ENCODE measurements at regions not wholly inside any gene's neighbourhood (a gene's known extent, or its start where the extent isn't known, plus 50 kb on each side); places are given as distances from the start of the nearest gene placed in this dataset.

DNA sequence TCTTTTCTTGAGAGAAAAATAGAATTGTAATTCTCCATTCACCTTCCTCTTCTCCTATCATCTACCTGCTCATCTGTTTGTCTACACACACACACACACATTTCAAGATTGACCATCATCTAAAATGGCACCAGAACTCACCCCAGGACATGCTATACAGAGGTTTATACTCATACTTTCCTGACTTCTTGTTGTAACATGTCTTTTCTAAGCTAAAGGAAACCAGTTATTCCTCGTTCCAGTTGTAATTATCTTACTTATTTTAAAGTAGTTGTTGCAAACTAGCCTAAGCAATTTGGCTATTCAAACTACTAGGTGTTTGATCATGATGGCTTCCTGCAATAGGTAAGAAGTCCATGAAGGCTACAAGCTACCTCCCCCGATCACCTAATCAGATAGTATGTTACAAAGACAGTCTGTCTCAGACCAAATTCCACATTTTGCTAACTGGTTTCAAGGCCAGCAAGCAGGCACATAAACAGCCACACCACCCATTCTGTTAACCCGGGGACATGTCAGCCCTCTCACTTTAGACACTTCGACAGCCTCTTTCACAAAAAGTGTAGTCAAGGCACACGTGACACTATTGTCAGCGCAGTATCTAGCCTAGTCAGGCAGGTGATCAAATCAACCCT is 189.7 kb downstream of the SHQ1 start:
- Histone ChIP-seq H3K4me3 (replicated peaks in 1 of 3; ENCODE audit: low read depth in 2 of 3, low read length in 3 of 3) (no peak overlapping the region), H4K20me1 (ENCODE audit: insufficient read depth, low read length) (no peaks in the 10 kb centered on the region), H3K9ac (ENCODE audit: insufficient read depth, low read length, poor library complexity, severe bottlenecking) (no peak overlapping the region), H3K4me2 (replicated peaks; ENCODE audit: extremely low read depth, low read length, poor library complexity, severe bottlenecking) (no peak overlapping the region), H3K4me1 (ENCODE audit: control insufficient read depth in 1 of 2, insufficient read depth in 2 of 2, low read length in 2 of 2) (peaks cover 6 to 7% of the 10 kb centered on the region in 2 donors), H3K79me2 (ENCODE audit: insufficient read depth, low read length) (no peaks in the 10 kb centered on the region), H3K27me3 (ENCODE audit: control insufficient read depth in 2 of 2, insufficient read depth in 2 of 2, low read length in 2 of 2) (peaks cover 13 to 21% of the 10 kb centered on the region in 2 donors), H2AFZ (ENCODE audit: insufficient read depth, low read depth, low read length, poor library complexity, severe bottlenecking) (no peak overlapping the region), H3K36me3 (replicated peaks in 1 of 2; ENCODE audit: control insufficient read depth in 1 of 2, insufficient read depth in 2 of 2, low read length in 2 of 2) (no peaks in the 10 kb centered on the region), H3K9me3 (replicated peaks in 1 of 2; ENCODE audit: control insufficient read depth in 1 of 2, insufficient read depth in 1 of 2, low read length in 2 of 2) (no peaks in the 10 kb centered on the region), H3K27ac (ENCODE audit: low read depth in 1 of 2, low read length in 2 of 2) (no peak overlapping the region)
- TF ChIP-seq, protein P1, sequence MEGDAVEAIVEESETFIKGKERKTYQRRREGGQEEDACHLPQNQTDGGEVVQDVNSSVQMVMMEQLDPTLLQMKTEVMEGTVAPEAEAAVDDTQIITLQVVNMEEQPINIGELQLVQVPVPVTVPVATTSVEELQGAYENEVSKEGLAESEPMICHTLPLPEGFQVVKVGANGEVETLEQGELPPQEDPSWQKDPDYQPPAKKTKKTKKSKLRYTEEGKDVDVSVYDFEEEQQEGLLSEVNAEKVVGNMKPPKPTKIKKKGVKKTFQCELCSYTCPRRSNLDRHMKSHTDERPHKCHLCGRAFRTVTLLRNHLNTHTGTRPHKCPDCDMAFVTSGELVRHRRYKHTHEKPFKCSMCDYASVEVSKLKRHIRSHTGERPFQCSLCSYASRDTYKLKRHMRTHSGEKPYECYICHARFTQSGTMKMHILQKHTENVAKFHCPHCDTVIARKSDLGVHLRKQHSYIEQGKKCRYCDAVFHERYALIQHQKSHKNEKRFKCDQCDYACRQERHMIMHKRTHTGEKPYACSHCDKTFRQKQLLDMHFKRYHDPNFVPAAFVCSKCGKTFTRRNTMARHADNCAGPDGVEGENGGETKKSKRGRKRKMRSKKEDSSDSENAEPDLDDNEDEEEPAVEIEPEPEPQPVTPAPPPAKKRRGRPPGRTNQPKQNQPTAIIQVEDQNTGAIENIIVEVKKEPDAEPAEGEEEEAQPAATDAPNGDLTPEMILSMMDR (IDR thresholded peaks at IDR 0.05) = no peak
- 100% methylated on average over 3 of the region's 6 CpGs for WGBS (ENCODE audit: insufficient coverage)
- H3K27ac Mint-ChIP-seq = no peak overlapping the region
- H3K36me3 Mint-ChIP-seq = no peaks in the 10 kb centered on the region
- peaks cover 0 to 2% (median 0%) of the 10 kb centered on the region in 7 donors for H3K9me3 Mint-ChIP-seq
- H3K27me3 Mint-ChIP-seq (ENCODE audit: low read depth in 3 of 3) = peaks cover 13 to 28% (median 28%) of the 10 kb centered on the region in 3 donors
- H3K4me1 Mint-ChIP-seq = peaks cover 12% of the 10 kb centered on the region
- intact Hi-C loops (cut with micrococcal nuclease) = loop anchor here in 1 of 2 donors (10.0 kb wide), 1 partner anchor 64 kb away; no protein-coding TSS in a partner anchor
- no peak for DNase-seq
- H3K4me3 Mint-ChIP-seq = no peak overlapping the region

DNA sequence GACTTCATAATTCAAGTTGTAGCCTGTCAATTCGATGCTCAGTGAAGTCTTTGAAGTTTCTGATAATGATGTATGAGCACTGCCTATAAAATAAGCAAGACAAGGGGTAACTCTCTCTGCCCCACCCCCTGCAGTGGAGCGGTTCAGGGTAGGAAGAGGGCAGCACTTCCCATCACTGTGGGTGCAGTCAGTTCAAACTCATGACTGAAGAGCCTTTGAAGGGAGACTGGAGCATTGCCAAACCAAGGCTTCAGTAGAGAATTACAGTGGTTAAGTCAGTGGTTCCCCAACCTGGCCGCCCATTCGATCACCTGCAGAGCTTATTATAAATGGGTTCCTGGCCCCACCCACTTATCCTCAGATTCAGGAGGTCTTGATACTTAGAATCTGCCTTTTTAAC is 190.6 kb downstream of the SHQ1 start:
- Histone ChIP-seq H3K9ac (ENCODE audit: insufficient read depth, low read length, poor library complexity, severe bottlenecking) (no peak overlapping the region), H2AFZ (ENCODE audit: insufficient read depth, low read depth, low read length, poor library complexity, severe bottlenecking) (no peak overlapping the region), H3K4me2 (replicated peaks; ENCODE audit: extremely low read depth, low read length, poor library complexity, severe bottlenecking) (no peak overlapping the region), H3K27ac (ENCODE audit: low read depth in 1 of 2, low read length in 2 of 2) (no peak overlapping the region), H3K9me3 (replicated peaks in 1 of 2; ENCODE audit: control insufficient read depth in 1 of 2, insufficient read depth in 1 of 2, low read length in 2 of 2) (no peaks in the 10 kb centered on the region), H3K27me3 (ENCODE audit: control insufficient read depth in 2 of 2, insufficient read depth in 2 of 2, low read length in 2 of 2) (peaks cover 13 to 21% of the 10 kb centered on the region in 2 donors), H3K4me3 (replicated peaks in 1 of 3; ENCODE audit: low read depth in 2 of 3, low read length in 3 of 3) (no peak overlapping the region), H3K36me3 (replicated peaks in 1 of 2; ENCODE audit: control insufficient read depth in 1 of 2, insufficient read depth in 2 of 2, low read length in 2 of 2) (no peaks in the 10 kb centered on the region), H3K79me2 (ENCODE audit: insufficient read depth, low read length) (no peaks in the 10 kb centered on the region), H3K4me1 (ENCODE audit: control insufficient read depth in 1 of 2, insufficient read depth in 2 of 2, low read length in 2 of 2) (peaks cover 6 to 7% of the 10 kb centered on the region in 2 donors), H4K20me1 (ENCODE audit: insufficient read depth, low read length) (no peaks in the 10 kb centered on the region)
- intact Hi-C loops (cut with micrococcal nuclease) = loop anchor here in 1 of 2 donors (10.0 kb wide), 1 partner anchor 63 kb away; no protein-coding TSS in a partner anchor
- peaks cover 13 to 29% (median 28%) of the 10 kb centered on the region in 3 donors for H3K27me3 Mint-ChIP-seq (ENCODE audit: low read depth in 3 of 3)
- H3K4me1 Mint-ChIP-seq = peaks cover 12% of the 10 kb centered on the region
- no peak overlapping the region for H3K4me3 Mint-ChIP-seq
- H3K36me3 Mint-ChIP-seq = no peaks in the 10 kb centered on the region
- TF ChIP-seq, protein P1 (IDR thresholded peaks at IDR 0.05) = no peak
- peak in 1 of 3 donors; percentile 11 for DNase-seq
- peaks cover 0 to 2% (median 0%) of the 10 kb centered on the region in 7 donors for H3K9me3 Mint-ChIP-seq
- WGBS (ENCODE audit: insufficient coverage) = 0% methylated on average over 1 of the region's 4 CpGs
- H3K27ac Mint-ChIP-seq = no peak overlapping the region
